Loucy (cell line): ENCODE measurements at regions not wholly inside any gene's neighbourhood (a gene's known extent, or its start where the extent isn't known, plus 50 kb on each side); places are given as distances from the start of the nearest gene placed in this dataset.

ENCODE experiments used
- H2AFZ ChIP-seq: fragments of 200-600 bp; sonication (generic); 2 replicates; pipeline ENCODE4 v1.6.0; 2016; ENCODE audit warnings: antibody characterized with exemption, mild to moderate bottlenecking, low read length, moderate library complexity
- H3F3A ChIP-seq: fragments of 200-600 bp; 2 replicates; pipeline ENCODE4 v1.6.0; 2016; ENCODE audit warnings: antibody characterized with exemption, low read depth, mild to moderate bottlenecking
- H3K27me3 ChIP-seq: fragments of 200-600 bp; sonication (generic); 2 replicates; pipeline ENCODE4 v1.6.1; 2014; ENCODE audit warnings: low read length, mild to moderate bottlenecking; ENCODE audit not compliant: insufficient read depth, poor library complexity, severe bottlenecking
- H3K36me3 ChIP-seq: fragments of 200-600 bp; sonication (generic); 2 replicates; pipeline ENCODE4 v1.6.1; 2016; ENCODE audit warnings: low read length; ENCODE audit not compliant: insufficient read depth
- H3K4me1 ChIP-seq: fragments of 200-600 bp; sonication (generic); 2 replicates; pipeline ENCODE4 v1.5.1; 2014; ENCODE audit warnings: low read length, mild to moderate bottlenecking; ENCODE audit not compliant: insufficient read depth, poor library complexity, severe bottlenecking
- H3K4me2 ChIP-seq: fragments of 200-600 bp; sonication (generic); 2 replicates; pipeline ENCODE4 v1.6.0; 2014; ENCODE audit warnings: antibody characterized with exemption, low read length, low read depth, mild to moderate bottlenecking; ENCODE audit not compliant: poor library complexity, severe bottlenecking
- H3K4me3 ChIP-seq: fragments of 200-600 bp; sonication (generic); 2 replicates; pipeline ENCODE4 v1.5.1; 2014; ENCODE audit warnings: low read length, mild to moderate bottlenecking, mixed read lengths; ENCODE audit not compliant: poor library complexity, severe bottlenecking
- H3K79me2 ChIP-seq: fragments of 200-600 bp; sonication (generic); 2 replicates; pipeline ENCODE4 v1.6.1; 2014; ENCODE audit warnings: low read length; ENCODE audit not compliant: insufficient read depth
- H3K9ac ChIP-seq: fragments of 200-600 bp; sonication (generic); 2 replicates; pipeline ENCODE4 v1.6.0; 2014; ENCODE audit warnings: mild to moderate bottlenecking, low read depth, low read length, moderate library complexity; ENCODE audit not compliant: poor library complexity, severe bottlenecking
- H3K9me2 ChIP-seq: fragments of 200-600 bp; sonication (generic); replicated peaks from 2 replicates; pipeline ENCODE4 v1.6.1; 2016; ENCODE audit warnings: low read depth, low read length, mixed read lengths
- H3K9me3 ChIP-seq: fragments of 200-600 bp; sonication (generic); 2 replicates; pipeline ENCODE4 v1.6.1; 2014; ENCODE audit warnings: mild to moderate bottlenecking, antibody characterized with exemption, low read length, low read depth; ENCODE audit not compliant: insufficient read depth
- H4K20me1 ChIP-seq: fragments of 200-600 bp; sonication (generic); 2 replicates; pipeline ENCODE4 v1.6.0; 2014; ENCODE audit warnings: antibody characterized with exemption, low read length, mild to moderate bottlenecking; ENCODE audit not compliant: insufficient read depth, poor library complexity, severe bottlenecking
- EZH2phosphoT487 ChIP-seq: fragments of 200-600 bp; IDR thresholded peaks from 2 replicates; pipeline ENCODE4 v1.6.1; 2018; ENCODE audit warnings: antibody characterized with exemption, mild to moderate bottlenecking, moderate library complexity, borderline replicate concordance
- TF ChIP-seq, protein P1 (sequence below): fragments of 200-600 bp; sonication (generic); conservative IDR thresholded peaks from 2 replicates; pipeline ENCODE4 v1.5.1; 2014; ENCODE audit warnings: mild to moderate bottlenecking, antibody characterized with exemption, low read length

DNA sequence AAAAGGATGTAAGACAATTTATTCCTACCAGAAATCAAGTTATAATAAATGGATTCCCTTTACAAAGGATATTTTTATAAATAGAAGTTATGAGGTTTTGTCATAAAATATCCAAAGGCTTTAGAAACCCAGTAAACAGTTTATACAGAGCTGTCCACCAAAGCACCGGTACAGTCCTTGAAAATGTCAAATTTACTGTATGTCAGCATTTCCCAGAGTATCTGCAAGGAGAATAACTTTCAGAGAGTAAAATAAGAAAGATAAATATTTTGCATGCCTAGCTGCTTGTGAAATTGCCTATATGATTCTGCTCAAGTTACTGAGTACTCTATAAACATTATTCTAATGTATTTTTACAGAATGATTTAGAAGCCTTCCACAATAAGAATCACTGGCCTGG is 923.3 kb upstream of the DDX18 start:
- Histone ChIP-seq H3K9me2 (no peaks in the 10 kb centered on the region), H3K9me3 (no peaks in the 10 kb centered on the region; the same call in 1 of the 2 replicates), H3K4me1 (no peaks in the 10 kb centered on the region), H3K4me2 (no peak overlapping the region), H3K27me3 (no peaks in the 10 kb centered on the region), H3K79me2 (no peaks in the 10 kb centered on the region), H3K9ac (no peak overlapping the region), H3F3A (no peaks in the 10 kb centered on the region), H3K36me3 (no peaks in the 10 kb centered on the region), H3K4me3 (no peak overlapping the region), H4K20me1 (no peaks in the 10 kb centered on the region), H2AFZ (no peak overlapping the region)
- no peak for TF ChIP-seq EZH2phosphoT487
- TF ChIP-seq, protein P1, sequence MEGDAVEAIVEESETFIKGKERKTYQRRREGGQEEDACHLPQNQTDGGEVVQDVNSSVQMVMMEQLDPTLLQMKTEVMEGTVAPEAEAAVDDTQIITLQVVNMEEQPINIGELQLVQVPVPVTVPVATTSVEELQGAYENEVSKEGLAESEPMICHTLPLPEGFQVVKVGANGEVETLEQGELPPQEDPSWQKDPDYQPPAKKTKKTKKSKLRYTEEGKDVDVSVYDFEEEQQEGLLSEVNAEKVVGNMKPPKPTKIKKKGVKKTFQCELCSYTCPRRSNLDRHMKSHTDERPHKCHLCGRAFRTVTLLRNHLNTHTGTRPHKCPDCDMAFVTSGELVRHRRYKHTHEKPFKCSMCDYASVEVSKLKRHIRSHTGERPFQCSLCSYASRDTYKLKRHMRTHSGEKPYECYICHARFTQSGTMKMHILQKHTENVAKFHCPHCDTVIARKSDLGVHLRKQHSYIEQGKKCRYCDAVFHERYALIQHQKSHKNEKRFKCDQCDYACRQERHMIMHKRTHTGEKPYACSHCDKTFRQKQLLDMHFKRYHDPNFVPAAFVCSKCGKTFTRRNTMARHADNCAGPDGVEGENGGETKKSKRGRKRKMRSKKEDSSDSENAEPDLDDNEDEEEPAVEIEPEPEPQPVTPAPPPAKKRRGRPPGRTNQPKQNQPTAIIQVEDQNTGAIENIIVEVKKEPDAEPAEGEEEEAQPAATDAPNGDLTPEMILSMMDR = no peak

DNA sequence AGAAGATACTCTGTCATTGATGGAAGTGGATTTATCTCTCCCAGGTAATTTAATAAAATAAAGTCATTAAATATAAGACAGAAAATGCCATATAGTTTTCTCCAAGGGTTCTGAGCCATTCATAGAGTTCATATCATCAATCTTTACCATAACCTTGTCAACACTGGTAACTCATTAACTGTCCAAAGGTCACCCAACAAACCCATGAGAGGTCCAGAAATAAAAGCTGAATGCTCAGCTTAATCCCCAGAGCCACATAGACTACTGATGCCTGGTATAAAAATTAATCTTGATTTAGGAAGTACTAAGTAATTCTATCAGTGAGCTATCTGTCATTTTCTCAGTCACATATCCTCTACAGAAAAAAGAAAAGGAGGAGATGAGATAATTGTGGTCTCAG is 903.0 kb upstream of the DDX18 start:
- no peak for TF ChIP-seq EZH2phosphoT487
- TF ChIP-seq, protein P1 = no peak
- Histone ChIP-seq H3K36me3 (no peaks in the 10 kb centered on the region), H3F3A (no peaks in the 10 kb centered on the region), H3K27me3 (no peaks in the 10 kb centered on the region), H3K9me3 (no peaks in the 10 kb centered on the region), H4K20me1 (no peaks in the 10 kb centered on the region), H3K79me2 (no peaks in the 10 kb centered on the region), H3K4me3 (no peak overlapping the region), H3K9ac (no peak overlapping the region), H3K4me1 (no peaks in the 10 kb centered on the region), H2AFZ (no peak overlapping the region), H3K9me2 (no peaks in the 10 kb centered on the region), H3K4me2 (no peak overlapping the region)

DNA sequence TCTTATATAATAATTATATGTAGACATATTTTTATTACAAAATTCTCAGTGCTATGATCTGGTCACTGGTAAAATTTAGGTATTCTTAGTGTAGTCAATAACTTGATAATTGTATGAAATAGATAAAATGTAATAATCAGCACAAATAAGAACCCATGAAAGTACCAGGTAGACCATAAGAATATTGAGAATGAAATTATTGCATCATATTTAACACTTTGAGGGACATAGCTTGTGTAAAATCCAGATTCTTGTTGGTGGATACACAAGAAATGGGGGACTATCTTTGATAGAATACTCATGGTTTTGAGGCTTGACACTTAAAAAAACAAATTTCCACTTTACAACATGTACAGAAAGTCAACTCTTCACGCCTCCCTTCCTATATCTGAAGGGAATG is 898.8 kb upstream of the DDX18 start:
- H3K9ac ChIP-seq = no peak overlapping the region
- no peaks in the 10 kb centered on the region for H3K27me3 ChIP-seq
- no peaks in the 10 kb centered on the region for H3K9me2 ChIP-seq
- H3K79me2 ChIP-seq = no peaks in the 10 kb centered on the region
- H3K36me3 ChIP-seq = no peaks in the 10 kb centered on the region
- TF ChIP-seq EZH2phosphoT487 = no peak
- TF ChIP-seq, protein P1 = no peak
- no peaks in the 10 kb centered on the region for H4K20me1 ChIP-seq
- H2AFZ ChIP-seq = no peak overlapping the region
- H3K9me3 ChIP-seq = no peaks in the 10 kb centered on the region; the same call in 1 of the 2 replicates
- H3K4me3 ChIP-seq = no peak overlapping the region
- no peaks in the 10 kb centered on the region for H3F3A ChIP-seq
- no peaks in the 10 kb centered on the region for H3K4me1 ChIP-seq
- H3K4me2 ChIP-seq = no peak overlapping the region
